GM12874 (cell line): ENCODE measurements at regions not wholly inside any gene's neighbourhood (a gene's known extent, or its start where the extent isn't known, plus 50 kb on each side); places are given as distances from the start of the nearest gene placed in this dataset.

Experiments used
- TF ChIP-seq, protein P1 (sequence below): IDR thresholded peaks from 2 replicates; pipeline ENCODE4 v1.5.1; 2011; ENCODE audit warnings: low read depth, mild to moderate bottlenecking, control low read depth, low read length, moderate library complexity; ENCODE audit not compliant: insufficient read depth

DNA sequence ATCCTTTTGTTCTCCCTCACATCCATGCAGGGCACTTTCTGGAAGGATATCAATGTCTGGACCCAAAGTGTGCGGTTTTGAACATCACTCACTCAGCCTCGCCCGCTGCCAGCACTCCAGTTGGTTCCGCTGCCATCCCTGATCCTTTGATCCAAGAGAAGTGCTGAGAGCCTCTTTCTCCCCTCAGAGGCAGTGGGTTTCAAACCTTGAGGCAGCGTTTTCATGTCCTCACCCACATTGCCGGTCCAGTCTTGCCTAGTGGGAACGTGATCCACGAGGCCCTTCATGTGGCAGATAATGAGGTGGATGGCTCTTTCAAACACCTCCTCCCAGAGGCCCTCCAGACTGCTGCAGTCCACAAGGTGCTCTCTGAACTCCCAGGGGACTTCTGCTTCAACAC lies 122.2 kb downstream of the ACTL8 start:
- TF ChIP-seq, protein P1, sequence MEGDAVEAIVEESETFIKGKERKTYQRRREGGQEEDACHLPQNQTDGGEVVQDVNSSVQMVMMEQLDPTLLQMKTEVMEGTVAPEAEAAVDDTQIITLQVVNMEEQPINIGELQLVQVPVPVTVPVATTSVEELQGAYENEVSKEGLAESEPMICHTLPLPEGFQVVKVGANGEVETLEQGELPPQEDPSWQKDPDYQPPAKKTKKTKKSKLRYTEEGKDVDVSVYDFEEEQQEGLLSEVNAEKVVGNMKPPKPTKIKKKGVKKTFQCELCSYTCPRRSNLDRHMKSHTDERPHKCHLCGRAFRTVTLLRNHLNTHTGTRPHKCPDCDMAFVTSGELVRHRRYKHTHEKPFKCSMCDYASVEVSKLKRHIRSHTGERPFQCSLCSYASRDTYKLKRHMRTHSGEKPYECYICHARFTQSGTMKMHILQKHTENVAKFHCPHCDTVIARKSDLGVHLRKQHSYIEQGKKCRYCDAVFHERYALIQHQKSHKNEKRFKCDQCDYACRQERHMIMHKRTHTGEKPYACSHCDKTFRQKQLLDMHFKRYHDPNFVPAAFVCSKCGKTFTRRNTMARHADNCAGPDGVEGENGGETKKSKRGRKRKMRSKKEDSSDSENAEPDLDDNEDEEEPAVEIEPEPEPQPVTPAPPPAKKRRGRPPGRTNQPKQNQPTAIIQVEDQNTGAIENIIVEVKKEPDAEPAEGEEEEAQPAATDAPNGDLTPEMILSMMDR = no peak

DNA sequence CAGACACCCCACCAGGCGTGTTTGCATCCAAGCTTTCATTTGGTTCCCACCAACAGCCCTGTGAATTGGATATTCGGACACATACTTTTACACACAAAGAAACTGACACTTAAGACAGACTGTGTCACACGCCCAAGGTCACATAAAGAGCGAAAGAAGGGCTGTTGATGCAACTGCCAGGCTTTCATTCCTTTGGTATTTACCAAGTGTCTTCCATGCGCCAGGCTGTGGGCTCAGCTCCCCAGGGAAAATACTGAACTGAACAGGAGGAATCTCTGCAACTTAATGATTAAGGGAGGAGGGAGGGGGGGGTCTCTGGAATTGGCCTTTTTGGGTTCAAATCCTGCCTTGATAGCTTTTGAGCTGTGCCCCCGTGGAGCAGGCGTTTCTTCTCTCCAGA lies 122.8 kb downstream of the ACTL8 start:
- TF ChIP-seq, protein P1 = no peak

DNA sequence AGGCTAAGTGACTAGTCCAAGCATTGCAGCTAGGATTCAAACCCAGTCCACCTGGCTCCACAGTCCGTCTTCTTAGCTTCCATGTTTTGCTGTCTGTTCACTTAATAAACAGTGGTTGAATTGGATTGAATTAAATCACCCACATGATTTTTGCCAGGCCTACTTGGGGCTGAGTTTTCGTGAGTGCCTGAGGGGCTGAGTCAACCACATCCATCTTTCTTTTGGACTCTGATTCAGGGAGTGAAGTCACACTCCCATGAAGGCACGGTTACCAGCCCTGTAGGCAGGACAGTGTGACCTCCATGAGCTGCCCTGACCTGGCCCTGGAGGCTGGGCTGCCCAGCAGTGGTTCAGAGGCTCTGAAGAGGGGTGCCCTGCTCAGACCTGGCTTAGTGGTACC lies 123.7 kb downstream of the ACTL8 start:
- TF ChIP-seq, protein P1 = no peak

DNA sequence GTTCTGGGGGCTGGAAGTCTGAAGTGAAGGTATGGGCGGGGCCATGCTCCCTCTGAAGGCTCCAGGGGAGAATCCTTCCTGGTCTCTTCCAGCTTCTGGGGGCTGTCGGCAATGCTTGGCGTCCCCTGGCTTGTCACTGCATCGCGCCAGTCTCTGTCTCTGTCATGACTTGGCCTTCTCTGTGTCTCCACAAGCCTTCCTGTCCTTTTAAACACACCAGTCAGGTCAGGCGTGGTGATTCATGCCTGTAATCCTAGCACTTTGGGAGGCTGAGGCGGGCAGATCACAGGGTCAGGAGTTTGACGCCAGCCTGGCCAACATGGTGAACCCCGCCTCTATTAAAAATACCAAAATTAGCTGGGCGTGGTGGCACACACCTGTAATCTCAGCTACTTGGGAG lies 125.3 kb downstream of the ACTL8 start:
- TF ChIP-seq, protein P1 = no peak

DNA sequence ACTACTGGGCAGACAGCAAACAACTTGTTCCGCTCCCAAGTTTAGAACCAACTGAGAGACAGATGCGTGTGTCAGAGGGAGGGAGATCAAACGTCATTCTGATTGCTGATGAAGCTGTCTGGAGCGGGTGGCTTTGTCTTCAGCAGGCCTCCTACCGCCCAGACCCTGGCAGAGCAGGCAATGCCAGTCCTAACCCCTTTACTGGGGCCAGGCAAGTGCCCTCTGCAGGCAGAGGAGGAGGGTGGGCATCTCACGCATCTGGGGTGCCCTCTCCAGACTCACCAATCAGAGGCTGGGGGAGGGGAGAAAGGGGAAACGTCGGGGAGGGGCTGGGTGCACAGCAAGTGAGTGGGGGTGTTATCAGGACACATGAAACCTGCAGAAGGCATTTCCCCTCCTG lies 126.6 kb downstream of the ACTL8 start:
- TF ChIP-seq, protein P1 = no peak

DNA sequence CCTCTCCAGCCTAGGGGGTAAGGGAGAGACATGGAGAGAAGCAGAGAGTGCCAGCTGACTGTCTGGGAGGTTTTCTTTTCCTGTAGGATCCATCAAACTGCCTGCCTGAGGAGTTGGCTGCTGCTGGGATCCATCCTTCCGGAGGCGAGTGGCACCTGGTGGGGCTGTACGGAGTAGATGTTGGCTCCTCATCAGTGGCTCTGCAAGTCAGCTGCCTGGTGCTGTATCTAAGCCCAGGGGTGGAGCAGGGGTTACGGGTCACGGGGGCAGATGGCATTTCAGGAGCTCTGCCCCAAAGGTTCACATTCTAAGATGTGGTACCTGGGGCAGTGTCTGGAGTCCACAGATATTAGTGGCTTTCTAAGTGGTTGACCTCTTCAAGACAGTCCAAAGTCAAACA lies 128.0 kb downstream of the ACTL8 start:
- TF ChIP-seq, protein P1 = no peak

DNA sequence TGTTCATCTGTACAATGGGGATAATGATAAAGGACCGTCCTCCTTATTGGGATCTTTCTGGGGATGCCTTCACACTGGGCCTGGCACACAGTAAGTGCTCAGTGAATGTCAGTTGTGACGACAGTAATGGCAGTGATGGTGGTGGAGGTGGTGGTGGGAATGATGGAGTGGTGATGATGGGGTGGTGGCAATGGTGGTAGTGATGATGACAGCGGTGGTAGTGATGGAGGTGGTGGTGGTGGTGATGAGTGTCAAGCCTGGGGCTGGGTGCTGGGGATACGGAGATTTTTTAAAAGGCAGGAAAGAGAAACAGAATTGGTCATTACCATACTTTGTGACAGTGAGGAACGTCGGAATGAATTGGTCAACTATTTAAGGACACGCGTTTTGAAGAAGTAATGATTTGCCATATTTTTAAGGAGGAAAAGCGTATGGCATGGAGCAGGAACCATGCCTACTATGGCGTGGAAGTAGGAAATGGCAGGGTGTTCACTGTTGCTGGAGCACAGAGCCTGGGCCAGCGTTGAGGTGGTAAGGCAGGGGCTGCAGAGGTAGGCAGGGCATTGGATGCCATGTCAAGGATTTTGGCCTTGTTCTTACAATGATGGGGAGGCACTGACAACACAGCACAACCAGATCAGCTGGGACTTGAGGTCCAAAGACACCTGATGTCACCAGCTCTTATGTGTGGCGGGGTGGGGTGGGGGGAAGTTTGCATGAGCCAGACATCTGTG lies 128.7 kb downstream of the ACTL8 start:
- TF ChIP-seq, protein P1 = no peak
